ENCODE measurements at regions not wholly inside any gene's neighbourhood (a gene's known extent, or its start where the extent isn't known, plus 50 kb on each side); places are given as distances from the start of the nearest gene placed in this dataset.
A peak's percentile ranks its signal among the peaks of the same experiment; 100 is the strongest.

DNA sequence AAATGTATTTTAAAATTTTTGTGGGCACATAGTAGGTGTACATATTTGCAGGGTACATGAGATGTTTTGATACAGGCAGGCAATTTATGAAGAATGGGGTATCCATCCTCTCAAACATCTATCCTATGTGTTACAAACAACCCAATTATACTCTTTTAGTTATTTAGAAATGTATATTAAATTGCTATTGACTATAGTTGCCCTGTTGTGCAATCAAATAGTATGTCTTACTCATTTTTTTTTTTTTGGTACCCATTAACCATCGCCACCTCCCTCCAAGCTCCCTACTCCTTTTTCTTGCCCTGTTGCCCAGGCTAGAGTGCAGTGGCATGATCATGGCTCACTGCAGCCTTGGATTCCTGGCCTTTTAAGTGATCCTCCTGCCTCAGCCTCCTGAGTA, 128.1 kb downstream of the BAMBI start:
- Histone ChIP-seq H3K27me3 (ENCODE audit: insufficient read depth, low read depth, severe bottlenecking) (no peaks in the 10 kb centered on the region), H3K36me3 (no peaks in the 10 kb centered on the region), H3K4me3 (ENCODE audit: low read depth, low read length) (no peak overlapping the region), H3K9me3 (ENCODE audit: severe bottlenecking) (no peaks in the 10 kb centered on the region), H3K27ac (no peak overlapping the region)
- TF ChIP-seq, protein P1, sequence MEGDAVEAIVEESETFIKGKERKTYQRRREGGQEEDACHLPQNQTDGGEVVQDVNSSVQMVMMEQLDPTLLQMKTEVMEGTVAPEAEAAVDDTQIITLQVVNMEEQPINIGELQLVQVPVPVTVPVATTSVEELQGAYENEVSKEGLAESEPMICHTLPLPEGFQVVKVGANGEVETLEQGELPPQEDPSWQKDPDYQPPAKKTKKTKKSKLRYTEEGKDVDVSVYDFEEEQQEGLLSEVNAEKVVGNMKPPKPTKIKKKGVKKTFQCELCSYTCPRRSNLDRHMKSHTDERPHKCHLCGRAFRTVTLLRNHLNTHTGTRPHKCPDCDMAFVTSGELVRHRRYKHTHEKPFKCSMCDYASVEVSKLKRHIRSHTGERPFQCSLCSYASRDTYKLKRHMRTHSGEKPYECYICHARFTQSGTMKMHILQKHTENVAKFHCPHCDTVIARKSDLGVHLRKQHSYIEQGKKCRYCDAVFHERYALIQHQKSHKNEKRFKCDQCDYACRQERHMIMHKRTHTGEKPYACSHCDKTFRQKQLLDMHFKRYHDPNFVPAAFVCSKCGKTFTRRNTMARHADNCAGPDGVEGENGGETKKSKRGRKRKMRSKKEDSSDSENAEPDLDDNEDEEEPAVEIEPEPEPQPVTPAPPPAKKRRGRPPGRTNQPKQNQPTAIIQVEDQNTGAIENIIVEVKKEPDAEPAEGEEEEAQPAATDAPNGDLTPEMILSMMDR (IDR thresholded peaks at IDR 0.05; ENCODE audit: low read depth, low read length) = no peak
- DNase-seq = no peak

DNA sequence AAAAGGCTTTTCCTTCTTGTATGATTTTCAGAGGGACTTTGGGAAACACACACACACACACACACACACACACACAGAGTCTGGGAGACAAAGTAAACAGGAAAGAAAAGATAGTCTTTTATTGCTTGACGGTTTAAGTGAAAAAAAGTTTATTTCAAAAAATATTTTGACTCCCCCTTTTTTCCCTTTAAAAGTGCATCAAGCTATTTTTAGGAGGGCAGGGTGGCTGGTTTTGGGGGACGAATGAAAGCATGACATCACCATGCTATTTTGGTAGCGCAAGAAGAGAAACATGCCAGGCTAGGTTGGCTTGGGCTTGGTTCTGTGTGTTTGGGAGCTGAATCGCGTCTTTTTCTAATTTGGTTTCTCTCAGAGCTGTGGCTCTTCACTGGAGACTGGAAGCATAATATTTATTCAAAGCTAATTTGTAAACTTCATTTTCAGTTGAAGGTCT, 129.2 kb downstream of the BAMBI start:
- TF ChIP-seq, protein P1 (IDR thresholded peaks at IDR 0.05; ENCODE audit: low read depth, low read length) = no peak
- no peak overlapping the region for H3K4me3 ChIP-seq (ENCODE audit: low read depth, low read length)
- no peak overlapping the region for H3K27ac ChIP-seq

DNA sequence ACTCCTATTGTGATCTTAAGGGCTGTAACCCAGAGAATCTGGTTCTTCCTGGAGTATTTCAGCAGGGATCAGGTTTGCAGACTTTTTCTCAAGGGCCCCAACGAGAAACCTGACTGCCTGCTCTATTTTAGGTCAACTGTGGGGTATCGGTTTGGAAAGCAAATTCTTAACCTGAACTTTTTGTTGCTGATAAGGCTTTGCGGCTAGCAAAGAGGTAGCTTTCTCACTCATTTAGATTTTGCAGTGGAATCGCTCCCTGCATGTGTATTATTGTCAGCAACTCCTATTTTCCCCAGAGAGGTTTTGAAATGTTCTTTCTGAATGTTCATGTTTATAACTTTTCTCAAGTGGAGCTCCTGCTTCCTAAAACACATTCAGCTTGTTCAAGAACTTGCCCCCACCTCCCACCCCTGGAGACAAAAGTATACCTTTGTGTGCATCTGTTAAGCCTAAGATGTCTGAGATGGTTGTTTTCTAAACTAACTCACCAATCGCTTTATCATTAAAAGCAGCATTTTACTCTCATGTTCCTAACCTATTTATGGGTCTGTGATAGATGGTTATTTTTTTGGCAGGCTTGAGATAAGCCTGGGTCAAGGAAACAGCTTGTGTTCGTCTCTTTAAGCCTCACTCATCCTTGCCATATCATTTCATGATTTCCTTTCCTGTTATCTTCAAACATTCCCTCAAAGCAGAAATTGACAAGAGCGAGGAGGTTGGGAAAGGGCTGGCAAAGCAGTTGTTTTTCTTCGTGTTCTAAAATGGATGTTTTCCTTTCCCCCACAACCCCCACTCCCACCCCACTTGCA, 129.8 kb downstream of the BAMBI start:
- Histone ChIP-seq H3K9me3 (ENCODE audit: severe bottlenecking) (no peaks in the 10 kb centered on the region), H3K27ac (no peak overlapping the region), H3K4me3 (ENCODE audit: low read depth, low read length) (no peak overlapping the region), H3K27me3 (ENCODE audit: insufficient read depth, low read depth, severe bottlenecking) (no peaks in the 10 kb centered on the region), H3K36me3 (no peaks in the 10 kb centered on the region)
- TF ChIP-seq, protein P1 (IDR thresholded peaks at IDR 0.05; ENCODE audit: low read depth, low read length) = no peak
- no peak for DNase-seq

More for the DNA sequence above, 129.2 kb downstream of the BAMBI start:
- DNase-seq = no peak
- Histone ChIP-seq H3K27me3 (ENCODE audit: insufficient read depth, low read depth, severe bottlenecking) (no peaks in the 10 kb centered on the region), H3K36me3 (no peaks in the 10 kb centered on the region), H3K9me3 (ENCODE audit: severe bottlenecking) (no peaks in the 10 kb centered on the region)

DNA sequence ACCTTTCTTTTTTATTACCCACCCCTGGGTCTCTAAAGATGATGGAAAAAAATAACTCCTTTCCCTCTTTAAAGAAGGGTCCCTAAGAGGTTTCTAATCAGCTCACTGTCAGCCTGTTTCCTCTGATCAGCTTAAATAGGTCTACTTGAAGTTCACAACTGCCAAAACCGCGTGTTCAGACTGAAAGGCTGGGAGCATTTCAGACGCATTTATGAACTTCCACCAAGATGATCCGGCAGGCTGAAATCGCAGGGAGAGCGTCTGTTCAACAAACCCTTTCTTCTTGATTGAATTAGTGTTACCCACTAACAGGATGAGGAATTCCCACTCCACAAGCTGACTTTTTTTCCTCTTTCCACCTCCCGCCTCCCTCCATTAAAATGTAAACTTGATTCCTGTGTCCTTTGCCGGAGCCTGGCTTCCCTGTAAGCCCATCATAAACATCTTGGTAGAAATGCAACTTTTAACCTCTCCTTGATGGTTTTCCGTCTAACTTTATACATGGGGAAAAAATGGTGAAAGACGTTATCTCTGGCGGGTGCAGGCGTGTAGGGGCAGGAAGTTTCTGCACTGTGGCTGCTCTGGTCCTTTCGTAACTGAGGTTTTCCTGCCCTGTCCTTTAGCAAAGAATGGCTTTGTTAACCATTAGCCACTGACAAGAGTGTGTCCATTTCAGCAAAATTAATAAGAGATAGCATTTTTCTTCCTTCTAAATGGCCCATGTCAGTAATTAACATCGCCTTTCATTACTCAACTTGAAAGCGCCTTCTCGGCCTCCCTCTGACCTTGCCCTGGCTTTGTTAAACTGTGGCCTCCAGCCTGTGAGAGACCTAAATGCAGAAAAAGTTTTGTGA, 130.7 kb downstream of the BAMBI start:
- no peaks in the 10 kb centered on the region for H3K36me3 ChIP-seq
- TF ChIP-seq, protein P1 (IDR thresholded peaks at IDR 0.05; ENCODE audit: low read depth, low read length) = no peak
- H3K4me3 ChIP-seq (ENCODE audit: low read depth, low read length) = no peak overlapping the region
- peak; percentile 11 for DNase-seq
- no peak overlapping the region for H3K27ac ChIP-seq
- no peaks in the 10 kb centered on the region for H3K27me3 ChIP-seq (ENCODE audit: insufficient read depth, low read depth, severe bottlenecking)
- no peaks in the 10 kb centered on the region for H3K9me3 ChIP-seq (ENCODE audit: severe bottlenecking)

DNA sequence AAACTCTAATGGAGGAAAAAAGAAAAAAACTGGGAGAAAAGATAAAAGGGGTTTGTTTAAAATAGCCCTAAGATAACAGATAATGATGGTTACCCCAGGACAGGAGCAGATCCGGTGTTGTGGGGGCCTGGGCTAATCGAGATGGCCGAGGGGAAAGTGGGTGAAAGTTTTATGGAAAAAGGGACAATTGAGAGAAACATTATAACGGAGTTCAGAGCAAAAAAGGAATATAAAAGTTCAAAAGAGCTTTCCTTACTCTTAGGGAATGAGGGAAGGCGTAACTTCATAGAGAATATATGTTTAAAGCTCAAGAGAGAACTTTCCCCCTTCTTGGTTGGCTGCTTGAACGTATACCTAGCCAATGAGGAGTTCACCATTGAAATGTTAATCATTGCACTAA, 131.4 kb downstream of the BAMBI start:
- Histone ChIP-seq H3K36me3 (no peaks in the 10 kb centered on the region), H3K27me3 (ENCODE audit: insufficient read depth, low read depth, severe bottlenecking) (no peaks in the 10 kb centered on the region), H3K4me3 (ENCODE audit: low read depth, low read length) (no peak overlapping the region), H3K9me3 (ENCODE audit: severe bottlenecking) (no peaks in the 10 kb centered on the region), H3K27ac (no peak overlapping the region)
- TF ChIP-seq, protein P1 (IDR thresholded peaks at IDR 0.05; ENCODE audit: low read depth, low read length) = no peak
- no peak for DNase-seq

Data from WERI-Rb-1 (cell line).